GM12865 (cell line): ENCODE measurements at regions not wholly inside any gene's neighbourhood (a gene's known extent, or its start where the extent isn't known, plus 50 kb on each side); places are given as distances from the start of the nearest gene placed in this dataset.
"Not testable (repeated sequence)": the region's sequence is repeated elsewhere in the genome, so short reads cannot be mapped to it uniquely, and the experiment has no call there.

Experiments
- DNase-seq: peaks from one replicate; pipeline ENCODE4 v3.0.0; 2010; ENCODE audit warnings: low read depth
- H3K4me3 ChIP-seq: 2 replicates; pipeline ENCODE4 v1.5.1; 2011; ENCODE audit warnings: mild to moderate bottlenecking, low read depth, low read length, control low read depth
- CTCF ChIP-seq: IDR thresholded peaks from 2 replicates; pipeline ENCODE4 v1.5.1; 2011; ENCODE audit warnings: low read length, control low read depth, low read depth, inconsistent platforms; ENCODE audit not compliant: insufficient read depth; ENCODE audit errors: missing control alignments

GRCh38 chr12:47369085-47369484 is 289.3 kb upstream of the AMIGO2 start:
- no peak for TF ChIP-seq CTCF
- H3K4me3 ChIP-seq = no peak overlapping the region
- no peak for DNase-seq

- H3K4me3 ChIP-seq = no peak overlapping the region
- DNase-seq = no peak
Observed at GRCh38 chr12:47367912-47368537, 288.3 kb upstream of the AMIGO2 start.

GRCh38 chr12:47366579-47366978 is 286.8 kb upstream of the AMIGO2 start:
- DNase-seq = no peak
- no peak for TF ChIP-seq CTCF
- H3K4me3 ChIP-seq = no peak overlapping the region

More at GRCh38 chr12:47367912-47368537, 288.3 kb upstream of the AMIGO2 start:
- TF ChIP-seq CTCF = no peak

GRCh38 chr12:47366157-47366556 is 286.4 kb upstream of the AMIGO2 start:
- no peak overlapping the region for H3K4me3 ChIP-seq
- TF ChIP-seq CTCF = no peak
- DNase-seq = no peak

GRCh38 chr12:47365443-47366076 is 285.8 kb upstream of the AMIGO2 start:
- DNase-seq, H3K4me3 ChIP-seq: not testable (repeated sequence)

GRCh38 chr12:47364261-47364660 is 284.5 kb upstream of the AMIGO2 start:
- no peak overlapping the region for H3K4me3 ChIP-seq
- DNase-seq = no peak
- no peak for TF ChIP-seq CTCF

- DNase-seq = no peak
- H3K4me3 ChIP-seq = no peak overlapping the region
- TF ChIP-seq CTCF = no peak
Observed at GRCh38 chr12:47362126-47362705, 282.5 kb upstream of the AMIGO2 start.
